CD14-positive monocyte (primary cell): ENCODE measurements at regions not wholly inside any gene's neighbourhood (a gene's known extent, or its start where the extent isn't known, plus 50 kb on each side); places are given as distances from the start of the nearest gene placed in this dataset.

ENCODE experiments used
- DNase-seq, 3 donors: peaks; one replicate each; pipeline ENCODE4 v3.0.0-alpha.2; 2011 to 2022
- H2AFZ ChIP-seq: 2 replicates; pipeline ENCODE4 v1.6.0; 2012; ENCODE audit warnings: mild to moderate bottlenecking, low read depth, low read length, inconsistent platforms; ENCODE audit not compliant: insufficient read depth, poor library complexity, severe bottlenecking
- H3K27ac ChIP-seq, 2 donors: 1 replicate in 1 of 2; 2 replicates in 1 of 2; pipeline ENCODE4 v1.5.1; 2012 to 2013; ENCODE audit warnings: low read length in 2 of 2, control low read depth in 1 of 2, inconsistent platforms in 1 of 2, low read depth in 1 of 2, mild to moderate bottlenecking in 1 of 2
- H3K27me3 ChIP-seq, 2 donors: one replicate each; pipeline versions ENCODE4 v1.6.0 to v1.6.1; 2011 to 2013; ENCODE audit warnings: low read length in 2 of 2; ENCODE audit not compliant: control insufficient read depth in 2 of 2, insufficient read depth in 2 of 2
- H3K36me3 ChIP-seq, 2 donors: replicated peaks in 1 of 2; 1 replicate in 1 of 2; 2 replicates in 1 of 2; pipeline versions ENCODE4 v1.5.1 to v1.6.1; 2012 to 2013; ENCODE audit warnings: low read length in 2 of 2, control low read depth in 1 of 2, inconsistent platforms in 1 of 2, mild to moderate bottlenecking in 1 of 2; ENCODE audit not compliant: insufficient read depth in 2 of 2, control insufficient read depth in 1 of 2
- H3K4me1 ChIP-seq, 2 donors: 1 replicate in 1 of 2; 2 replicates in 1 of 2; pipeline versions ENCODE4 v1.5.1 to v1.6.1; 2012 to 2013; ENCODE audit warnings: low read length in 2 of 2, control low read depth in 1 of 2, inconsistent platforms in 1 of 2, mild to moderate bottlenecking in 1 of 2, moderate library complexity in 1 of 2; ENCODE audit not compliant: insufficient read depth in 2 of 2, control insufficient read depth in 1 of 2
- H3K4me2 ChIP-seq: replicated peaks from 2 replicates; pipeline ENCODE3; 2012; ENCODE audit warnings: low read length, moderate library complexity, mild to moderate bottlenecking; ENCODE audit not compliant: poor library complexity, severe bottlenecking; ENCODE audit errors: extremely low read depth
- H3K4me3 ChIP-seq, 3 experiments: fragments of 200-600 bp in 1 of 3; sonication (generic) in 1 of 3; replicated peaks in 1 of 3; 1 replicate in 2 of 3; 2 replicates in 1 of 3; pipeline ENCODE4 v1.5.1; 2011 to 2013; ENCODE audit warnings: low read length in 3 of 3, mild to moderate bottlenecking in 3 of 3, control low read depth in 2 of 3, low read depth in 2 of 3, inconsistent platforms in 1 of 3, moderate library complexity in 1 of 3
- H3K79me2 ChIP-seq: 2 replicates; pipeline ENCODE4 v1.6.0; 2012; ENCODE audit warnings: mild to moderate bottlenecking, control low read depth, inconsistent platforms, low read length, moderate library complexity; ENCODE audit not compliant: insufficient read depth
- H3K9ac ChIP-seq: 2 replicates; pipeline ENCODE4 v1.6.0; 2017; ENCODE audit warnings: low read length, mild to moderate bottlenecking; ENCODE audit not compliant: insufficient read depth, poor library complexity, severe bottlenecking
- H3K9me3 ChIP-seq, 2 donors: replicated peaks in 1 of 2; 1 replicate in 1 of 2; 2 replicates in 1 of 2; pipeline versions ENCODE4 v1.5.1 to v1.6.1; 2012 to 2013; ENCODE audit warnings: low read length in 2 of 2, control low read depth in 1 of 2; ENCODE audit not compliant: control insufficient read depth in 1 of 2, insufficient read depth in 1 of 2
- H4K20me1 ChIP-seq: 2 replicates; pipeline ENCODE4 v1.6.0; 2012; ENCODE audit warnings: mild to moderate bottlenecking, low read length, control low read depth, moderate library complexity; ENCODE audit not compliant: insufficient read depth
- H3K27ac Mint-ChIP-seq, 7 donors: one replicate each; pipeline ENCODE4 v1.8.0; 2020; ENCODE audit warnings: mild to moderate bottlenecking in 7 of 7, mixed read lengths in 7 of 7, moderate library complexity in 6 of 7, inconsistent platforms in 2 of 7
- H3K27me3 Mint-ChIP-seq, 3 donors: one replicate each; pipeline ENCODE4 v1.8.0; 2021 to 2022; ENCODE audit warnings: low read depth in 3 of 3, mild to moderate bottlenecking in 3 of 3, mixed read lengths in 3 of 3, moderate library complexity in 3 of 3, inconsistent platforms in 1 of 3
- H3K36me3 Mint-ChIP-seq, 2 donors: one replicate each; pipeline ENCODE4 v1.8.0; 2020; ENCODE audit warnings: mixed read lengths in 2 of 2, inconsistent platforms in 1 of 2, mild to moderate bottlenecking in 1 of 2
- H3K4me1 Mint-ChIP-seq: one replicate; pipeline ENCODE4 v1.8.0; 2020; ENCODE audit warnings: mild to moderate bottlenecking, mixed read lengths
- H3K4me3 Mint-ChIP-seq, 2 donors: one replicate each; pipeline ENCODE4 v1.8.0; 2020; ENCODE audit warnings: mild to moderate bottlenecking in 2 of 2, mixed read lengths in 2 of 2, moderate library complexity in 1 of 2
- H3K9me3 Mint-ChIP-seq, 7 donors: one replicate each; pipeline ENCODE4 v1.8.0; 2020 to 2022; ENCODE audit warnings: mixed read lengths in 7 of 7, mild to moderate bottlenecking in 6 of 7, moderate library complexity in 6 of 7, inconsistent platforms in 2 of 7
- WGBS: methylation state at CpG from one replicate; pipeline ENCODE4 v1.1.5; 2013; ENCODE audit warnings: missing lambda C conversion rate; ENCODE audit not compliant: insufficient coverage; 5-methylcytosine and 5-hydroxymethylcytosine counted together
- intact Hi-C, 2 donors: fragments of 100-400 bp; cut with micrococcal nuclease; formaldehyde crosslinking; loops; one replicate each; pipeline versions ENCODE4 v1.15.0 to v1.15.1; 2023
- TF ChIP-seq, protein P1 (sequence below): fragments of 200-600 bp; IDR thresholded peaks from one replicate; pipeline ENCODE4 v1.8.0; 2022; ENCODE audit warnings: antibody characterized with exemption, mild to moderate bottlenecking

DNA sequence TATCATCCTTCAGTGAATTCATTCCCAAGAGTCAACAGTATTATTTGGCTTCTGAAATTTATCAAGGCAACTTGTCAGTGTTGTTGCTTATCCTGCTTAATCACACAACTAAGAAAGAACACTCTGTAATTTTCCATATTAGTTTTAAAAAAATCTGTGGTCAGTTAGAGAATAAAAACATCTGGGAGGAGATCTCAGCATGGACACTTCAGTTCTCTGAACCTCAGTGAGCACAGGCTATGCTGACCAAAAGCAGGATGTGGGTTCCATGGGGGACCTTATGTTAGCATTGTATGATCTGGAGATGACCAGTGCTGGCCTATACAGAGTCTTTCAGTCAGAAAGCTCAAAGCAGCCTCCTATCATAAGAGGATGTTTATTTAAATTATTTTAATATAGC, 79.1 kb upstream of the KLHL14 start:
- TF ChIP-seq, protein P1, sequence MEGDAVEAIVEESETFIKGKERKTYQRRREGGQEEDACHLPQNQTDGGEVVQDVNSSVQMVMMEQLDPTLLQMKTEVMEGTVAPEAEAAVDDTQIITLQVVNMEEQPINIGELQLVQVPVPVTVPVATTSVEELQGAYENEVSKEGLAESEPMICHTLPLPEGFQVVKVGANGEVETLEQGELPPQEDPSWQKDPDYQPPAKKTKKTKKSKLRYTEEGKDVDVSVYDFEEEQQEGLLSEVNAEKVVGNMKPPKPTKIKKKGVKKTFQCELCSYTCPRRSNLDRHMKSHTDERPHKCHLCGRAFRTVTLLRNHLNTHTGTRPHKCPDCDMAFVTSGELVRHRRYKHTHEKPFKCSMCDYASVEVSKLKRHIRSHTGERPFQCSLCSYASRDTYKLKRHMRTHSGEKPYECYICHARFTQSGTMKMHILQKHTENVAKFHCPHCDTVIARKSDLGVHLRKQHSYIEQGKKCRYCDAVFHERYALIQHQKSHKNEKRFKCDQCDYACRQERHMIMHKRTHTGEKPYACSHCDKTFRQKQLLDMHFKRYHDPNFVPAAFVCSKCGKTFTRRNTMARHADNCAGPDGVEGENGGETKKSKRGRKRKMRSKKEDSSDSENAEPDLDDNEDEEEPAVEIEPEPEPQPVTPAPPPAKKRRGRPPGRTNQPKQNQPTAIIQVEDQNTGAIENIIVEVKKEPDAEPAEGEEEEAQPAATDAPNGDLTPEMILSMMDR: no peak
- H3K4me1 Mint-ChIP-seq: no peaks in the 10 kb centered on the region
- H3K4me3 ChIP-seq: no peak overlapping the region
- H2AFZ ChIP-seq: no peak overlapping the region
- no peak overlapping the region for H3K27ac Mint-ChIP-seq
- H3K4me1 ChIP-seq: no peaks in the 10 kb centered on the region
- no peaks in the 10 kb centered on the region for H3K27me3 Mint-ChIP-seq
- H3K27me3 ChIP-seq: no peaks in the 10 kb centered on the region
- no peak overlapping the region for H3K27ac ChIP-seq
- no peak overlapping the region for H3K4me3 Mint-ChIP-seq
- peaks cover 0 to 5% (median 0%) of the 10 kb centered on the region in 7 donors for H3K9me3 Mint-ChIP-seq
- no peaks in the 10 kb centered on the region for H3K79me2 ChIP-seq
- no peak overlapping the region for H3K4me2 ChIP-seq
- intact Hi-C loops: no loop called here
- H3K9ac ChIP-seq: no peak overlapping the region
- no peaks in the 10 kb centered on the region for H4K20me1 ChIP-seq
- no peaks in the 10 kb centered on the region for H3K9me3 ChIP-seq
- no peaks in the 10 kb centered on the region for H3K36me3 Mint-ChIP-seq
- no peak for DNase-seq
- no peaks in the 10 kb centered on the region for H3K36me3 ChIP-seq

GRCh38 chr18:32848826-32849225, 76.0 kb upstream of the KLHL14 start:
- Histone ChIP-seq H3K4me3 (no peak overlapping the region), H4K20me1 (no peaks in the 10 kb centered on the region), H3K4me2 (no peak overlapping the region), H3K36me3 (no peaks in the 10 kb centered on the region), H3K27me3 (no peaks in the 10 kb centered on the region), H3K9me3 (no peaks in the 10 kb centered on the region), H3K79me2 (no peaks in the 10 kb centered on the region), H3K9ac (no peak overlapping the region), H3K4me1 (no peaks in the 10 kb centered on the region), H3K27ac (no peak overlapping the region), H2AFZ (no peak overlapping the region)
- no peak overlapping the region for H3K4me3 Mint-ChIP-seq
- H3K4me1 Mint-ChIP-seq: no peaks in the 10 kb centered on the region
- intact Hi-C loops: no loop called here
- peaks cover 0 to 3% (median 2%) of the 10 kb centered on the region in 7 donors for H3K9me3 Mint-ChIP-seq
- TF ChIP-seq, protein P1: no peak
- WGBS: no CpG with 5 or more reads among the region's 1 CpG
- H3K27ac Mint-ChIP-seq: no peak overlapping the region
- DNase-seq: no peak
- no peaks in the 10 kb centered on the region for H3K27me3 Mint-ChIP-seq
- no peaks in the 10 kb centered on the region for H3K36me3 Mint-ChIP-seq
